ENCODE measurements at regions not wholly inside any gene's neighbourhood (a gene's known extent, or its start where the extent isn't known, plus 50 kb on each side); places are given as distances from the start of the nearest gene placed in this dataset.
"Not testable (repeated sequence)": the region's sequence is repeated elsewhere in the genome, so short reads cannot be mapped to it uniquely, and the experiment has no call there.

GRCh38 chr2:138081225-138082073, 117.2 kb downstream of the HNMT start:
- Histone ChIP-seq H3K27me3 (replicated peaks; ENCODE audit: insufficient read depth, low read depth, low read length, poor library complexity) (no peaks in the 10 kb centered on the region), H3K36me3 (ENCODE audit: insufficient read depth, low read length, poor library complexity, severe bottlenecking) (no peaks in the 10 kb centered on the region), H3K4me1 (ENCODE audit: insufficient read depth, low read length, poor library complexity, severe bottlenecking) (no peaks in the 10 kb centered on the region), H3K9me3 (ENCODE audit: low read depth, low read length, poor library complexity, severe bottlenecking) (no peaks in the 10 kb centered on the region), H3K4me3 (ENCODE audit: low read depth, low read length, poor library complexity, severe bottlenecking) (no peak overlapping the region), H3K27ac (ENCODE audit: low read depth, low read length, poor library complexity, severe bottlenecking) (no peak overlapping the region)
- ChIA-PET CTCF (no interaction called here), POLR2A (ENCODE audit: low non-redundant PET) (no interaction called here)
- intact Hi-C loops (cut with micrococcal nuclease; ENCODE audit: unreplicated experiment) = no loop called here
- BruUV-seq (replicated peaks) = no TSS peak
- TF ChIP-seq, protein P1, sequence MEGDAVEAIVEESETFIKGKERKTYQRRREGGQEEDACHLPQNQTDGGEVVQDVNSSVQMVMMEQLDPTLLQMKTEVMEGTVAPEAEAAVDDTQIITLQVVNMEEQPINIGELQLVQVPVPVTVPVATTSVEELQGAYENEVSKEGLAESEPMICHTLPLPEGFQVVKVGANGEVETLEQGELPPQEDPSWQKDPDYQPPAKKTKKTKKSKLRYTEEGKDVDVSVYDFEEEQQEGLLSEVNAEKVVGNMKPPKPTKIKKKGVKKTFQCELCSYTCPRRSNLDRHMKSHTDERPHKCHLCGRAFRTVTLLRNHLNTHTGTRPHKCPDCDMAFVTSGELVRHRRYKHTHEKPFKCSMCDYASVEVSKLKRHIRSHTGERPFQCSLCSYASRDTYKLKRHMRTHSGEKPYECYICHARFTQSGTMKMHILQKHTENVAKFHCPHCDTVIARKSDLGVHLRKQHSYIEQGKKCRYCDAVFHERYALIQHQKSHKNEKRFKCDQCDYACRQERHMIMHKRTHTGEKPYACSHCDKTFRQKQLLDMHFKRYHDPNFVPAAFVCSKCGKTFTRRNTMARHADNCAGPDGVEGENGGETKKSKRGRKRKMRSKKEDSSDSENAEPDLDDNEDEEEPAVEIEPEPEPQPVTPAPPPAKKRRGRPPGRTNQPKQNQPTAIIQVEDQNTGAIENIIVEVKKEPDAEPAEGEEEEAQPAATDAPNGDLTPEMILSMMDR (conservative IDR thresholded peaks at IDR 0.05; ENCODE audit: low read depth, low read length) = no peak
- no peak for TF ChIP-seq EZH2 (IDR thresholded peaks at IDR 0.05; ENCODE audit: borderline replicate concordance, low read depth, low read length, poor library complexity, severe bottlenecking)
- no peak for DNase-seq (ENCODE audit: low spot score)

GRCh38 chr2:138084206-138084605, 119.9 kb downstream of the HNMT start:
- Histone ChIP-seq H3K36me3 (ENCODE audit: insufficient read depth, low read length, poor library complexity, severe bottlenecking) (no peaks in the 10 kb centered on the region), H3K9me3 (ENCODE audit: low read depth, low read length, poor library complexity, severe bottlenecking) (no peaks in the 10 kb centered on the region), H3K4me1 (ENCODE audit: insufficient read depth, low read length, poor library complexity, severe bottlenecking) (no peaks in the 10 kb centered on the region), H3K27me3 (replicated peaks; ENCODE audit: insufficient read depth, low read depth, low read length, poor library complexity) (no peaks in the 10 kb centered on the region), H3K27ac (ENCODE audit: low read depth, low read length, poor library complexity, severe bottlenecking) (no peak overlapping the region), H3K4me3 (ENCODE audit: low read depth, low read length, poor library complexity, severe bottlenecking) (no peak overlapping the region)
- intact Hi-C loops (cut with micrococcal nuclease; ENCODE audit: unreplicated experiment) = no loop called here
- CTCF ChIA-PET = no interaction called here
- no peak for TF ChIP-seq EZH2 (IDR thresholded peaks at IDR 0.05; ENCODE audit: borderline replicate concordance, low read depth, low read length, poor library complexity, severe bottlenecking)
- TF ChIP-seq, protein P1 (conservative IDR thresholded peaks at IDR 0.05; ENCODE audit: low read depth, low read length) = no peak
- POLR2A ChIA-PET (ENCODE audit: low non-redundant PET) = no interaction called here
- BruUV-seq (replicated peaks) = no TSS peak
- no peak for DNase-seq (ENCODE audit: low spot score)

GRCh38 chr2:138085441-138085840, 121.2 kb downstream of the HNMT start:
- BruUV-seq (replicated peaks); H3K4me1 ChIP-seq (ENCODE audit: insufficient read depth, low read length, poor library complexity, severe bottlenecking); H3K4me3 ChIP-seq (ENCODE audit: low read depth, low read length, poor library complexity, severe bottlenecking); H3K27ac ChIP-seq (ENCODE audit: low read depth, low read length, poor library complexity, severe bottlenecking); H3K9me3 ChIP-seq (ENCODE audit: low read depth, low read length, poor library complexity, severe bottlenecking); POLR2A ChIA-PET (ENCODE audit: low non-redundant PET); H3K36me3 ChIP-seq (ENCODE audit: insufficient read depth, low read length, poor library complexity, severe bottlenecking); DNase-seq (ENCODE audit: low spot score); H3K27me3 ChIP-seq (replicated peaks; ENCODE audit: insufficient read depth, low read depth, low read length, poor library complexity); intact Hi-C loops (cut with micrococcal nuclease; ENCODE audit: unreplicated experiment); CTCF ChIA-PET: not testable (repeated sequence)

GRCh38 chr2:138086576-138086975, 122.3 kb downstream of the HNMT start:
- DNase-seq (ENCODE audit: low spot score) = no peak
- no peak overlapping the region for H3K4me3 ChIP-seq (ENCODE audit: low read depth, low read length, poor library complexity, severe bottlenecking)
- no peaks in the 10 kb centered on the region for H3K36me3 ChIP-seq (ENCODE audit: insufficient read depth, low read length, poor library complexity, severe bottlenecking)
- H3K9me3 ChIP-seq (ENCODE audit: low read depth, low read length, poor library complexity, severe bottlenecking) = no peaks in the 10 kb centered on the region
- H3K27ac ChIP-seq (ENCODE audit: low read depth, low read length, poor library complexity, severe bottlenecking) = no peak overlapping the region
- H3K27me3 ChIP-seq (replicated peaks; ENCODE audit: insufficient read depth, low read depth, low read length, poor library complexity) = no peaks in the 10 kb centered on the region
- no TSS peak for BruUV-seq (replicated peaks)
- intact Hi-C loops (cut with micrococcal nuclease; ENCODE audit: unreplicated experiment) = no loop called here
- H3K4me1 ChIP-seq (ENCODE audit: insufficient read depth, low read length, poor library complexity, severe bottlenecking) = no peaks in the 10 kb centered on the region
- TF ChIP-seq, protein P1 (conservative IDR thresholded peaks at IDR 0.05; ENCODE audit: low read depth, low read length) = no peak
- no peak for TF ChIP-seq EZH2 (IDR thresholded peaks at IDR 0.05; ENCODE audit: borderline replicate concordance, low read depth, low read length, poor library complexity, severe bottlenecking)
- POLR2A ChIA-PET (ENCODE audit: low non-redundant PET) = no interaction called here
- CTCF ChIA-PET = no interaction called here
